Stimulated activated CD4-positive, alpha-beta T cell treated with anti-CD3 and anti-CD28 coated beads, Interleukin-4, amount 100 ng/mL, for 1 hour (primary cell): ENCODE measurements at regions not wholly inside any gene's neighbourhood (a gene's known extent, or its start where the extent isn't known, plus 50 kb on each side); places are given as distances from the start of the nearest gene placed in this dataset.

ENCODE experiments used
- DNase-seq: peaks from one replicate; pipeline ENCODE4 v3.0.0-alpha.2; 2020

- peak; percentile 55 for DNase-seq
Observed at GRCh38 chr1:222095606-222096475, 354.0 kb upstream of the DUSP10 start.

- no peak for DNase-seq
Observed at GRCh38 chr1:222093518-222093917, 351.6 kb upstream of the DUSP10 start.

GRCh38 chr1:222090103-222090502 is 348.2 kb upstream of the DUSP10 start:
- DNase-seq = no peak

GRCh38 chr1:222087221-222087920 is 345.5 kb upstream of the DUSP10 start:
- DNase-seq = no peak

GRCh38 chr1:222084996-222085395 is 343.1 kb upstream of the DUSP10 start:
- no peak for DNase-seq

GRCh38 chr1:222084048-222084447 is 342.2 kb upstream of the DUSP10 start:
- DNase-seq = no peak

GRCh38 chr1:222081859-222082258 is 340.0 kb upstream of the DUSP10 start:
- no peak for DNase-seq

- no peak for DNase-seq
Observed at GRCh38 chr1:222079566-222079965, 337.7 kb upstream of the DUSP10 start.

- no peak for DNase-seq
Observed at GRCh38 chr1:222077206-222077605, 335.3 kb upstream of the DUSP10 start.

GRCh38 chr1:222074317-222074716 is 332.4 kb upstream of the DUSP10 start:
- no peak for DNase-seq

GRCh38 chr1:222073307-222073995 is 331.6 kb upstream of the DUSP10 start:
- DNase-seq = no peak

- no peak for DNase-seq
Observed at GRCh38 chr1:222071387-222071786, 329.5 kb upstream of the DUSP10 start.

GRCh38 chr1:222068937-222069336 is 327.0 kb upstream of the DUSP10 start:
- no peak for DNase-seq

- DNase-seq = no peak
Observed at GRCh38 chr1:222068101-222068500, 326.2 kb upstream of the DUSP10 start.

GRCh38 chr1:222066539-222066938 is 324.6 kb upstream of the DUSP10 start:
- no peak for DNase-seq

- DNase-seq = no peak
Observed at GRCh38 chr1:222065234-222065633, 323.3 kb upstream of the DUSP10 start.

GRCh38 chr1:222064388-222065211 is 322.7 kb upstream of the DUSP10 start:
- no peak for DNase-seq

GRCh38 chr1:222062640-222063039 is 320.8 kb upstream of the DUSP10 start:
- DNase-seq = no peak

- no peak for DNase-seq
Observed at GRCh38 chr1:222061711-222062359, 319.9 kb upstream of the DUSP10 start.

- no peak for DNase-seq
Observed at GRCh38 chr1:222060210-222060916, 318.5 kb upstream of the DUSP10 start.

GRCh38 chr1:222058249-222058648 is 316.4 kb upstream of the DUSP10 start:
- no peak for DNase-seq

GRCh38 chr1:222057162-222057561 is 315.3 kb upstream of the DUSP10 start:
- DNase-seq = no peak
